Omental fat pad (tissue), 3 donors: ENCODE measurements at regions not wholly inside any gene's neighbourhood (a gene's known extent, or its start where the extent isn't known, plus 50 kb on each side); places are given as distances from the start of the nearest gene placed in this dataset.

Source experiments
- ATAC-seq: fragments of 150-250 bp; one replicate; pipeline ENCODE4 v1.9.1; 2016; ENCODE audit warnings: mild to moderate bottlenecking, moderate library complexity; ENCODE audit not compliant: low FRiP score
- DNase-seq: peaks from one replicate; pipeline ENCODE4 v3.0.0-alpha.2; 2019; ENCODE audit warnings: low spot score
- CTCF ChIP-seq, 3 donors: fragments of 450-650 bp; IDR thresholded peaks; one replicate each; pipeline ENCODE4 v1.5.1; 2016 to 2017; ENCODE audit warnings: antibody characterized with exemption in 3 of 3, mild to moderate bottlenecking in 3 of 3, moderate library complexity in 2 of 3

- no peak for TF ChIP-seq CTCF (IDR thresholded peaks at IDR 0.05)
- DNase-seq (no peak), ATAC-seq (no peak)
Measured at GRCh38 chr1:182274618-182275017, 117.0 kb downstream of the GLUL start.

- no peak for ATAC-seq
- no peak for DNase-seq
- TF ChIP-seq CTCF (IDR thresholded peaks at IDR 0.05): no peak
Measured at GRCh38 chr1:182270731-182271130, 120.9 kb downstream of the GLUL start.

GRCh38 chr1:182269097-182269496, 122.5 kb downstream of the GLUL start:
- no peak for ATAC-seq
- TF ChIP-seq CTCF (IDR thresholded peaks at IDR 0.05): no peak
- DNase-seq: no peak

GRCh38 chr1:182268669-182269068, 122.9 kb downstream of the GLUL start:
- TF ChIP-seq CTCF (IDR thresholded peaks at IDR 0.05): no peak
- no peak for ATAC-seq
- DNase-seq: no peak

- TF ChIP-seq CTCF (IDR thresholded peaks at IDR 0.05): no peak
- ATAC-seq: no peak
- DNase-seq: no peak
Measured at GRCh38 chr1:182264185-182264584, 127.4 kb downstream of the GLUL start.

- no peak for DNase-seq
- no peak for ATAC-seq
- TF ChIP-seq CTCF (IDR thresholded peaks at IDR 0.05): no peak
Measured at GRCh38 chr1:182263706-182264105, 127.9 kb downstream of the GLUL start.

- ATAC-seq: no peak
- no peak for TF ChIP-seq CTCF (IDR thresholded peaks at IDR 0.05)
- DNase-seq: no peak
Measured at GRCh38 chr1:182262425-182262824, 129.2 kb downstream of the GLUL start.
